ENCODE measurements at regions not wholly inside any gene's neighbourhood (a gene's known extent, or its start where the extent isn't known, plus 50 kb on each side); places are given as distances from the start of the nearest gene placed in this dataset.

GRCh38 chr7:13286916-13287315, 599.5 kb downstream of the ARL4A start:
- no peak for DNase-seq (ENCODE audit: low spot score)

GRCh38 chr7:13288516-13288915, 601.1 kb downstream of the ARL4A start:
- no peak for DNase-seq (ENCODE audit: low spot score)

- no peak for DNase-seq (ENCODE audit: low spot score)
Measured at GRCh38 chr7:13290975-13291374, 603.5 kb downstream of the ARL4A start.

GRCh38 chr7:13293264-13294002, 606.0 kb downstream of the ARL4A start:
- DNase-seq (ENCODE audit: low spot score): no peak

GRCh38 chr7:13307040-13307439, 619.6 kb downstream of the ARL4A start:
- no peak for DNase-seq (ENCODE audit: low spot score)

- DNase-seq (ENCODE audit: low spot score): no peak
Measured at GRCh38 chr7:13308423-13308822, 621.0 kb downstream of the ARL4A start.

GRCh38 chr7:13309535-13309934, 622.1 kb downstream of the ARL4A start:
- DNase-seq (ENCODE audit: low spot score): no peak

GRCh38 chr7:13312307-13312706, 624.9 kb downstream of the ARL4A start:
- peak; percentile 8 for DNase-seq (ENCODE audit: low spot score)

- no peak for DNase-seq (ENCODE audit: low spot score)
Measured at GRCh38 chr7:13320333-13320732, 632.9 kb downstream of the ARL4A start.

GRCh38 chr7:13321316-13321715, 633.9 kb downstream of the ARL4A start:
- no peak for DNase-seq (ENCODE audit: low spot score)

- DNase-seq (ENCODE audit: low spot score): no peak
Measured at GRCh38 chr7:13322126-13322525, 634.7 kb downstream of the ARL4A start.

- DNase-seq (ENCODE audit: low spot score): no peak
Measured at GRCh38 chr7:13327669-13328068, 640.2 kb downstream of the ARL4A start.

- no peak for DNase-seq (ENCODE audit: low spot score)
Measured at GRCh38 chr7:13333371-13333770, 645.9 kb downstream of the ARL4A start.

GRCh38 chr7:13336227-13336626, 648.8 kb downstream of the ARL4A start:
- DNase-seq (ENCODE audit: low spot score): no peak

- no peak for DNase-seq (ENCODE audit: low spot score)
Measured at GRCh38 chr7:13352677-13353076, 636.8 kb downstream of the ETV1 start.

- DNase-seq (ENCODE audit: low spot score): no peak
Measured at GRCh38 chr7:13359656-13360055, 629.8 kb downstream of the ETV1 start.

- DNase-seq (ENCODE audit: low spot score): no peak
Measured at GRCh38 chr7:13386741-13387140, 602.7 kb downstream of the ETV1 start.

- DNase-seq (ENCODE audit: low spot score): no peak
Measured at GRCh38 chr7:13407911-13408310, 581.6 kb downstream of the ETV1 start.

GRCh38 chr7:13411151-13411550, 578.3 kb downstream of the ETV1 start:
- no peak for DNase-seq (ENCODE audit: low spot score)

- no peak for DNase-seq (ENCODE audit: low spot score)
Measured at GRCh38 chr7:13411636-13412035, 577.8 kb downstream of the ETV1 start.

- DNase-seq (ENCODE audit: low spot score): no peak
Measured at GRCh38 chr7:13414181-13414580, 575.3 kb downstream of the ETV1 start.

GRCh38 chr7:13414661-13415107, 574.8 kb downstream of the ETV1 start:
- DNase-seq (ENCODE audit: low spot score): no peak

- no peak for DNase-seq (ENCODE audit: low spot score)
Measured at GRCh38 chr7:13416071-13416470, 573.4 kb downstream of the ETV1 start.

GRCh38 chr7:13416544-13416943, 572.9 kb downstream of the ETV1 start:
- DNase-seq (ENCODE audit: low spot score): no peak

Measured in SK-N-DZ (cell line).